GM21390 (cell line): ENCODE measurements at regions not wholly inside any gene's neighbourhood (a gene's known extent, or its start where the extent isn't known, plus 50 kb on each side); places are given as distances from the start of the nearest gene placed in this dataset.
"Not testable (repeated sequence)": the region's sequence is repeated elsewhere in the genome, so short reads cannot be mapped to it uniquely, and the experiment has no call there.

ENCODE experiments used
- ATAC-seq: cut with Tn5 transposase; IDR thresholded peaks from one replicate; pipeline ENCODE4 v1.9.1; 2021; ENCODE audit not compliant: unreplicated experiment

DNA sequence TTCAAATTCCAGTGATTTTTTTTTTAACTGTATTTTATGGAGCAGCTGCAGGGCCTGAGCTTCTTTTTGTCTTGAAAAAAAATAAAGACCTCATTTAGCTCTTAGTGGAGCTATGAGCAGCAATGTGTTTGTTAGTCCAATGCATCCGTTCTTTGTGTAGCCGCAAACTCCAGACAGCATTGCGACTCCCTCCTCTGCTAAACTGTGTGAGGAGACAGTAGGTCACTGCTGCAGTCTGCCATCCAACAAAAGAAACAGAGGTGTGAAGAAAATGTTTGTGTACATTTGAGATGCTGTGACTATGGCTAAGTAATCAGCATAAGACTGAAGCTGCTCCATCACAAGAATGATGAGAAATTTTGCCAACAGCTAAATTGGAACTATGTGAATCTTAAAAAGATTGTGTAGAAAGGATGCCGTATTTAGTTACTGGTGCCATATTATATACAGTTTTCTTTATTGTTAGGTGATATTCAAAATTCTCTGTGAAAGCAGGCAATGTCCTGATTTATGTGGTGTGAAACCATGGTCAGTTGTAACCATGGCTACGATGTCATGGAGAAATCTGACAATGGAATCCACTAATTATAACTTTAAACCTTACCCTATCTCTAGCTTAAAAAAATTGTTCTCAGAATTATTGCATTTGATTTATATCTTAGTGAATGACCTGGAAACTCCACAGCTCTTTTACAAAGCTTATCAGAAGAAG lies 428.8 kb upstream of the EPHA7 start:
- no peak for ATAC-seq

DNA sequence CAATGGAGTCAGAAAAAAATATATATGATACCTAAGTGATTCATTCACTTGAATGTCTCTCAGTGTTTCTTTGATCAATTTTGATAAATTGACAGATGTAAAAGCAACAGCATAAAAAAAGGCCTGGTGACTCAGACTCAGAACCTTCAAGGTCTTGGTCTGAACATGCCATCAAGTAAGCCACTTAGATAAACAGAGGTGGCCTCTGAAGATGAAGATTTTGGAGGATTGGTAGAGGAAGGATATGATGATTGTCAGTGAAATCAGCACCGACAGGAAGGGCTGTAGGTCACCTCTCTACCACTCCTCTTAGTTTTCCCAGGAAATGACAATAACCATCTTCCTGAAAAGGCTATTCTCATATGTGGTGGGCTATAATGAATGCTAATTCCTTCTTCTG lies 422.8 kb upstream of the EPHA7 start:
- ATAC-seq, result no peak

DNA sequence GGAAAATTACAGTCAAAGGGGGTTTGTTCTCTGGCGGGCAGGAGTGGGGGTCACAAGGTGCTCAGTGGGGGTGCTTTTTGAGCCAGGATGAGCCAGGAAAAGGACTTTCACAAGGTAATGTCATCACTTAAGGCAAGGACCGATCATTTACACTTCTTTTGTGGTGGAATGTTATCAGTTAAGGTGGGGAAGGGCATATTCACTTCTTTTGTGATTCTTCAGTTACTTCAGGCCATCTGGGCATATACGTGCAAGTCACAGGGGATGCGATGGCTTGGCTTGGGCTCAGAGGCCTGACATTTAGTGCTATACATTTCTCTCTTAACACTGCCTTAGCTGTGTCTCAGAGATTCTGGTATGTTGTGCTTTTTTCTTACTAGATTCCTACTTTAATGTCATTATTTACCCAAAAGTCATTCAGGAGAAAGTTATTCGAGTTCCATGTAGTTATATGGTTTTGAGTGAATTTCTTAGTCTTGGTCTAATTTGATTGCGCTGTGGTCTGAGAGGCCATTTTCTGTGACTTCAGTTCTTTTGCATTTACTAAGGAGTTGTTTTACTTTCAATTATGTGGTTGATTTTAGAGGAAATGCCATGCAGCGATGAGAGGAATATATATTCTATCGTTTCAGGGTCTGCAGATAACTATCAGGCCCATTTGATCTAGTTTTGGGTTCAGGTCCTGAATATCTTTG lies 416.2 kb upstream of the EPHA7 start:
- ATAC-seq, result not testable (repeated sequence)

DNA sequence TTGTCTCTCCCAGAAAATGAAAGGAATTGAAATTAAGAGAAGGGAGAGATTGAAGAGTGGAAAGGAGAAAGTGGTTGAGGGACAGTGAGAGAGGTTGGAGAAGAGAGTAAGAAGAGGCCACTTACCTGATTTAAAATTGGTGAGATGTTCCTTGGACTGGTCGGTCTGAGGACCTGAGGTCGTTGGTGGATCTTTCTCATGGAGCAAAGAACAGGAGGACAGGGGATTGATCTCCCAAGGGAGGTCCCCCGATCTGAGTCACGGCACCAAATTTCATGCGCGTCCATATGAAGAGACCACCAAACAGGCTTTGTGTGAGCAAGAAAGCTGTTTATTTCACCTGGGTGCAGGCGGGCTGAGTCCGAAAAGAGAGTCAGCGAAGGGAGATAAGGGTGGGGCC lies 415.7 kb upstream of the EPHA7 start:
- not testable (repeated sequence) for ATAC-seq

DNA sequence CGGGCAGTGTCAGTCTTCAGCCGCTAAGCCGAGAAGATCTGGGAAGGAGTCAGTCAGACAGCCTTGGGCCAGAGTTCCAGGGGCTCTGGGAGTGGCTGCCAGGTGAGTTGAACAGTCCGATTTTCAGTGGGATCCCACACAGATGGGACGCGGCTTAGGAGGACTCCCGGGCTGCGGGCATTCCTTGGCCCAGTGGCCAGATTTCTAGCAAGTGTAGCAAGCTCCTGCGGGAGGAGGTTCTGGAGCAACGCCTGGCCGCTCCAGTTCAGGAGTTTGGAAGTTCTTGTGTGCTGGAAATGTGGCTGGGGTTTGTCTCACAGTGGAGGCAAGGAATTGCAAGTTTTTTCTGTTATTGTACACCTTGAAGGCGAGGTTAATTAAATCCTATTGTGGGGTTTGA lies 414.0 kb upstream of the EPHA7 start:
- ATAC-seq, result not testable (repeated sequence)

DNA sequence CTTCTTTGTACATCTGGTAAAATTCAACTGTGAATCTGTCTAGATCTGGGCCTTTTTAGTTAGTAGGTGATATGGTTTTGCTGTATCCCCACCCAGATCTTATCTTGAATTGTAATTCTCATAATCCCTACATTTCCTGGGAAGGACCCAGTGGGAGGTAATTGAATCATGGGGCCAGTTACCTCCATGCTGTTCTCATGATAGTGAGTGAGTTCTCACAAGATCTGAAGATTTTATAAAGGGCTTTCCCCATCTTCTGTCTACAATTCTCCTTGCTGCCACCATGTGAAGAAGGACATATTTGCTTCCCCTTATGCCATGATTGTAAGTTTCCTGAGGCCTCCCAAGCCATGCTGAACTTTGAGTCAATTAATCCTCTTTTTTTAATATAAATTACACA lies 410.4 kb upstream of the EPHA7 start:
- ATAC-seq, result not testable (repeated sequence)

DNA sequence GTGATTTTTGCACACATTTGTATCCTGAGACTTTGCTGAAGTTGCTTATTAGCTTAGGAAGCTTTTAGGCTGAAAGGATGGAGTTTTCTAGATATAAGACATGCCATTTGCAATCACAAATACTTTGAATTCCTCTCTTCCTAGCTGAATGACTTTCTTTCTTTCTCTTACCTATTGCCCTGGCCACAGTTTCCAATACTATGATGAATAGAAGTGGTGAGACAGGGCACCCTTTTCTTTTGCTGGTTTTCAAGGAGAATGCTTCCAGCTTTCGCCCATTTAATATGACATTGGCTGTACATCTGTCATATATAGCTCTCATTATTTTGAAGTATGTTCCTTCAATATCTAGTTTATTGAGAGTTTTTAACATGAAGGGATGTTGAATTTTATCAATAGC lies 409.6 kb upstream of the EPHA7 start:
- ATAC-seq, result no peak

DNA sequence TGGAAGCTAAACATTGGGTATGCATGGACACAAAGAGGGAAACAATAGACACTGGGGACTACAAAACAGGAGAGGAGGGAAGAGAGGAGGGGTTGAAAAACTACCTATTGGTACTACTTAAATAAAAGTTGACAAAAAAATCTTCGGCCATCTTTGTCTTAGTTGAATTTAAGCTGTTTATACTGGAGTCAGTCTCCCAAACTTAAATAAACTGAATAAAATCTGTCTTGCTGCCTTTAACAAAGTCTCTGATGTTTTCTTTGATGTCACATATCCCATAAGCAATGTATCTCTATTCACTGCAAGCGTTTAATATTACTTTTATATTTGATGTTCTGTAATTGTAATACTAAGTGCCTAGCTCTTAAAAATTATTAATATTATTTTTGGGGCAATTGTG lies 409.2 kb upstream of the EPHA7 start:
- ATAC-seq, result no peak

DNA sequence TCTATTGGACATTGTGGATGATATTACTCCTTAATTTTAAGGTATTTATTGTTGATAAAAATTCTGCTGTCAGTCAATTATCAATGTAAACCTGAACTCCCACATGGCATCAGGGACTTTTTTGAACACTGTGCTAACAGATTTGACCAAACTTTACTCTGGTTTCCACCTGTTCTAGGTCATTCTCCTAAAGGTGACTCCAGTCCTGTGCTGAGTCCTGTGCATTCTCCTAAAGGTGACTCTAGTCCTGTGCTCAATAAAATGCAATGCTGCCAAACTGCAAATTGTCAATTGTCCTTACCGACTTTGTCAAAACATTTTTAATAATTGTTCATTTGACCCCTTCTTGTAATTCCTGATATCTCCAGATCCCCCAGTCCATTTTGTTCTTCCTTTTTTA lies 408.4 kb upstream of the EPHA7 start:
- ATAC-seq, result no peak

DNA sequence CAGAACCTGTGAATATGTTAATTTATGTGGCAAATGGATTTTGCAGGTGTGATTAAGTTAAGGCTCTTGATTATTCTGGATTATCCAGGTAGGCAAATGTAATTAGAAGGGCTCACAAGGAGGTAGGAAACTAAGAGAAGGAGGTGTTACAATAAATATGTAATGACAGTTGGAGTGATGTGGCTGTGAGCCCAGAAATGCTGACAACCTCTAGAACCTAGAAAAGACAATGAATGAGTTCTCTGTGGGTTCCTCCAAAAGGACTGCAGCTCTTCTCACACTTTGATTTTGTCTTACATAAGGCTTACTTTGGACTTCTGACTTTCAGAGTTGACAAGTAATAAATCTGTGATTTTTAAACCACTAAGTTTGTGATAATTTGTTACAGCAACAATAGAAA lies 406.6 kb upstream of the EPHA7 start:
- ATAC-seq, result no peak

DNA sequence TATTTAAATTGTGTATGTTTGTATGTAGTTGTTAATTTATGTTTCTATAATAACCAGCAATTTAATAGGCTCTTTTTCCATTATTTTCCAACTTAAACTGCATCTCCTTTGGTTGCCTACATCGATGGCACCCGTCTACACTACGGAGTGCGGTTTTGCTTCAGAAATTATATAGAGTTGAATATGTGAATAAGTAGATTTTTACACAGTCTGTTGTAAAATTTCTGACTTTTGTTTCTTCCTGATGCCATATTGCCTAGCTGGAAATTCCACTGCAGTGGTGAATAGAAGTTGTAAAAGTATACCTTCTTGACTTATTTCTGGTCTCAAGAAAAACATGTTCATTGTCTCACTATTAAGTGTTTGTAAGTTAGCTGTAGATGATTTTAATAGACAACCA lies 404.1 kb upstream of the EPHA7 start:
- ATAC-seq, result no peak

DNA sequence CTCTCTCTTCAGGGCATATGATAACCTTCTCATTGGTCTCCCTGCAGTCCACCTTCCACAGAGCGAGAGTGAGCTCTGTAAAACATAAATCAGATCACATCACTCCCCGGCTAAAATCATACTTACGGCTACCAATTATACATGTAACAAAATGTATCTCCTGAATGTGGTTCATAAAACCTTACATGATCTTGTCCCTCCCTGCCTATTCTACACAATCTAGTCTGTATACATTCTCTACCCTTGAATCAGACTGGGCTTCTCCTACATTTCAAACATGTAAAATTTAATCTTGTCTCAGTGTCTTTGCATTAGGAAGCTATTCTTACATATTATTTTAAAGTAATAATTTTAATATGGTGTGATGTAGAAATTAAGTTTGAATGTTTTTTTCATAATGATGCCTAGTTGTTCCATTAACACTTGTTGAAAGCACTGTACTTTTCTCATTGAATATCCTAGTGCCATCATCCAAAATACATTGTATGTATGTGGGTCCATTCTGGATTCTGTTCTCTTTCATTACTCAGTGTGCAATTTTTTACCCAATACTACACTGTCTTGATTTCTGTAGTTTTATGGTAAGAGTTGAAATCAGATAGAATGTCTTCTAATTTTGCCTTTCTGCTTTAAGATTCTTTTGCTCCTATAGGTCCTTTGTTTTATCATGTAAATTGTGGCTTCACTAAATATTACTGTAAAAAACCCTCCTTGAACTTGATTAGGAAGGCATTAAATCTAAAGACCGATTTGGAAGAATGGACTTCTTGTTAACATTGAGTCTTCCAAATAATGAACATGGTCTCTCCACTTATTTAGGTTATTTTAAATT lies 403.3 kb upstream of the EPHA7 start:
- ATAC-seq, result no peak

DNA sequence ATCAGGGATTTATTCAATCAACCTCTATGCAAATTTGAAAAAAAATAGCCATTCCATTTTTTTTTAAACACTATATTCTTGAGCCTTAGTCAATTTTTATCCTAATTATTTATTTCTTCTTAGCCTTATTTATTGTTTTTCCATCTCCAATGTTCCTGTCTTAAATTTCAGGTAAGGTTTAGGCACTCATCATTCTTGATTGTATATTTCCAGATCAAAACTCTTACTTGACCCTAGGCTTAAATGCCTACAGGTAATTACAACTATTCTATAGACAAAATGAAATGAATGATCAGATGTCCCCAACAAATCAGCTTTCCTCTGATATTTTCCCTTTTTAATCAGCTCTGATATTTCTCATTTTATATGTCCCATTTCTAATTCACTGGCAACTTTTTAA lies 402.6 kb upstream of the EPHA7 start:
- ATAC-seq, result no peak

DNA sequence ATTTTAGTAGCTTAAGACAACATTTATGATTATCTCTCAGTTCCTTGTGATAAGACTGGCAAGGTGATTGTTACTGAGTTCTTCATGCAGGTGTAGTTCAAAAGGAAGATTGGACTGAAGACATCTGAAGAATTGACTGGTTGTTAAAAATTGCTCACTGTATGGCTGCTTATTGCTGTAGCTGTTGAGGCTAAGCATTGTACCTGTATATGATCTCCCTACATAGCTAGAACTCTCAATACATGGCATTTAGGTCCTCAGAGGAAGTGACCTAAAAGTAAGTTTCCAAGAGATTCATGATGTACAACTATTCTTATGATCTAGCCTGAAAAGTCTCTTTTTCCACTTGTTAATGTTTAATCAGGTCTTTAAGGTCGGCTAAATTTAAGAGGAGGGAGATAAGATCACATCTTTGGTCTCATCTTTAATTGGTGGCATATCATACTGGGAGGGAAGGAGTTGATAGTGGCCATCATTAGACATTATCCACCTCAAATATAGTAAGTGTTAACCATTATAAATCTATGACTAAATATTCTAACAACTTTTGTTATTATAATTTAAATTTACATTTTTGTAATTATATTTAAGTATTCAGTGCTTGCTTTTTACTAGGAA lies 401.2 kb upstream of the EPHA7 start:
- no peak for ATAC-seq

DNA sequence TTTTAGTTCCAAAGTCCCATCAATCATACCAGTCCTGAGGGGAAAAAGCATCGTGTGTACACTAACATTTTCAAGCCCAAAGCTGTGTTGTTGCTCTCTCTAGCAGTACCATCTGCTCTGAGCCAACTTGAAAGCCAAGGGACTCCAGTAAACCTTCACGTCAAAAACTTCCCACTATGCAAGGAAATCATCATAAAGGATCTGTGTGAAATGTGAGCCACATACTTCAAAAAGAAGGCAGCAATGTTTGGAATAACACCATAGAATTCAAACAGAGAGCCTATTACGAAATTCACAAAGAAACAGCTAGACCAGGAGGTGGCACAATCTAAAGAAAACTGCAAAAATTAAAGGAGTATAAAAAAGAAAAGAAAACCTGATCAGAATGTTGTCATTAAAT lies 399.8 kb upstream of the EPHA7 start:
- no peak for ATAC-seq

DNA sequence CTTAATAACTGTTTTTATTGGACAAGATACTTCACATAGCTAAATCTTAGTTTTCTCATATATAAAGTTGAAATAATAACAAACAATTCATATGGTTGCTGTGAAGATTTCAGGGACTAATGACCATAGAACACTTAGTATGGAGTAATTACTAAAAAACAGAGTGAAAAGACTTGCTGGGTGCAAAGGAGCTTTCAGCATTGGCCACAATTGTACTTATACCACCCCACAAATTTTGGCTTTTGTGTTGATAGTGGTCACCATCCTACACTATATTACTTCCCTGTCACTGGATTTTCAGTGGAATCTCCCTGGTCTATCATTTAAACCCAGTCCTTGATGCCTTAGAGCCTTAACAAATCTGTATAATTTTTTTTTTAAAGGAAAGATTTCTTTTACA lies 398.6 kb upstream of the EPHA7 start:
- no peak for ATAC-seq

DNA sequence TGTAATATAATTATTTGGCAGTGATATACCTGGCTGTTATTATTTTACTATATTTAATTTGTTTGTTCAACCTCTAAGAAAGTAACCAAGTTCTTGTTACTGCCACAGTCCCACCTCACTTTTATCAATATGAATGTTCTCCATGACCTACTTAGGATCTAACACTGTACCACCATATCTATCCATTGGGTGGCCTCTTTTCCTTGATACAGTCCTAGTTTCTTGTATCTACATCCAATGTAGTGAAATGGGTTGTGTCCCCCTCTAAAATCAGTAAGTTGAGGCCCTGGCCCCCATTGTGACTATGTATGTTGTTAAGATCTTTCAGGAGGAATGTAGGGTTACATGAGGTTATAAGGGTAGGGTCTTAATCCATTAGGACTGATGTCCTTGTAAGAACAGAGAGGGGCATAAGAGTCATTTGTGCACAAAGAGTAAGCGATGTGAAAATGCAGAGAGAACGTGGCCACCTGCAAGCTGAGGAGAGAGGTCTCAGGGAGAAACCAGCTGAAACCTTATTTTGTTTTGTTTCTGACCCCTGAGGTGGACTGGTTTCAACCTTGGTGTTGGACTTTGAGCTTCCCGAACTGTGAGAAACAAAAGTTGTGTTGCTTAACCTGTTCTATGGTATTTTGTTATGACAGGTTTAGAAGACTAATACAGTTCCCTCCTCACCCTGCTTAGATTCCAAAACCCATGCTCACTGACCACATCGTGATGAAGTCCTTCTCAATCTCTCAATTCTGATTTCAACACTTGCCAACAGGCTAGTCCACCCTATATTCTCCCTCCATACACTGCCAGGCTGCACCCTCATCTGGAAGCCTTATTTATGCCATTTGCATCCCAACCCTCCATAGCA lies 387.3 kb upstream of the EPHA7 start:
- ATAC-seq, result no peak

DNA sequence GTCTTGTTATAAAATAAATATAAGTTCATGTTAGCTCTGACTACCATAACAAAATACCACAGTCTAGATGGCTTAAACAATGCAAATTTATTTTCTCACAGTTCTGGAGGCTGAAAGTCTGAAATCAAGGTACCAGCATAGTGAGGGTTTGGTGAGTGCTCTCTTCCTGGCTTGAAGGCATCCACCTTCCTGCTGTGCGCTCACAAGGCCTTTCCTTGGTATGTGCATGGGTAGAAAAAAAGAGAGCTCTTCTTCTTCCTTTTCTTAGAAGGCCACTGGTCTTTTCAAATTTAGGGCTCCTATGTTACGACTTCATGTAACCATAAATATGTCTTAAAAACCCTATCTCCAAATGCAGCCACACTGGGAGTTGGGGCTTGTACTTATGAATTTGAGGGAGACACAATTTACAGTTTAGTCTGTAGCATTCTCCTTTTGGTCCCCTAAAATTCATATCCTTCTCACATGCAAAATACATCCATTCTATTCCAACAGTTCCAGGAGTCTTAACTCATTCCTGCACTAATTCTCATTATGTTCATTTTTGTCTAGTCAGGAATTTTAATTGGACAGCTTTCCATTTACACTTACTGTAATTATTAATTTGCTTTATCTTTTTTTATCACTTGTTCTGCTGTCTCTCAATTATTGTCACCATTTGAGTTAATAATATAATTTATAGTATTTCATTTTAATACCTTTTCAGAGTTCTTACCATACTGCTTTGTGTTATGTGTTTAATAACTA lies 381.9 kb upstream of the EPHA7 start:
- no peak for ATAC-seq

DNA sequence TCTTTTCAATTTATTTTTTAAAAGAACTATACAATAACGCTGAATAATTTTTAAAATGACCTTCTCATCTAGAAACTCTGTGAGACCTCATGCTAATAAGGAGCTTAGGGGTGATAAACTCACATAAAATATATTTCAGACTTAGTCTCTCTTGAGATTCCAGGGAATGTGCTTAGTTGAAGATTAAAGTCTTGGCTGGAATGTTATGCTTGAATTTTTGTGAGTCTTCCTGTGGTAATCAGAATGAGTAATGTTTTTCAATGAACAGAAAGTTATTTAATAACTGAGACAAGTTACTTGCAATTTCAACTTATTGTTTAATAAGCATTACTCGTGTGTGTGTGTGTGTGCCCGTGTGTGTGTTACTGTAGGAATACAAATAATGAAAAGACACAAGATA lies 379.9 kb upstream of the EPHA7 start:
- ATAC-seq, result no peak

DNA sequence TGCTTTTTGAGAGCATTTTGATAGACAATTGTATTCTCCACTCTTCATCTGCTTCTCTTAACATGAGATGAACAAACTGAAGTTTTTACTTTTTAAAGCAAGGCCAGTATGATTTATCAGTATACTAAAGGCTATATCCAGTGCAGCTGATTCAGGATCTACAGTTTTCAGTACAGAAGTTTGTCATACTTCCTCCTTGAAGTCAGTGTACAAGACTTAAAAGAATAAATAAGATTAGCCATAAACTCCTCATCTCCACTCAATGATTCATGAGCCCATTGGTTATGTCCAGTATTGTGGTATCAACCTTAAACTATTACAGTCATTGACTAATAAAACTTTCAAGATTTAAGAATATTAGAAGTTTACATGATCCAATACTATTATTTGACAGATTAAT lies 374.8 kb upstream of the EPHA7 start:
- ATAC-seq, result no peak
